ENCODE measurements at regions not wholly inside any gene's neighbourhood (a gene's known extent, or its start where the extent isn't known, plus 50 kb on each side); places are given as distances from the start of the nearest gene placed in this dataset.

GRCh38 chr1:10940451-10940804, 72.0 kb upstream of the TARDBP start:
- peaks cover 21% of the 10 kb centered on the region for H3K4me1 ChIP-seq (ENCODE audit: control insufficient read depth, insufficient read depth, low read length)
- intact Hi-C loops (cut with micrococcal nuclease; ENCODE audit: unreplicated experiment) (loop anchor here (2.0 to 5.0 kb wide), 2 partner anchors 248 to 434 kb away; no protein-coding TSS in a partner anchor), in situ Hi-C loops (cut with MboI) (loop anchor here (5.0 kb wide), 1 partner anchor 433 kb away; no protein-coding TSS in a partner anchor)
- H3K27me3 ChIP-seq (replicated peaks in 1 of 2; ENCODE audit: control insufficient read depth in 2 of 2, insufficient read depth in 2 of 2, low read length in 1 of 2) = peaks cover 4 to 8% of the 10 kb centered on the region in 2 experiments; a peak in 3 of 4 replicates
- RAD21 ChIA-PET (ENCODE audit: unreplicated experiment) = interaction anchor here (1.0 to 1.7 kb wide), 3 partner anchors 25 to 446 kb away, joined by 3 to 6 read pairs (median 5); no protein-coding TSS in a partner anchor
- POLR2A ChIA-PET = no interaction called here
- no peak overlapping the region for H3K4me3 ChIP-seq
- SMC1A ChIA-PET (ENCODE audit: uncharacterized antibody, unreplicated experiment) = interaction anchor here (0.7 to 1.4 kb wide), 4 partner anchors 17 to 426 kb away, joined by 3 to 5 read pairs (median 4); no protein-coding TSS in a partner anchor
- H3K36me3 ChIP-seq (ENCODE audit: control insufficient read depth in 2 of 2, insufficient read depth in 2 of 2, low read length in 1 of 2) = no peaks in the 10 kb centered on the region
- BruUV-seq (replicated peaks) = no TSS peak
- CTCF ChIA-PET = interaction anchor here (0.8 to 1.8 kb wide), 5 partner anchors 30 to 446 kb away, joined by 3 to 9 read pairs (median 4); no protein-coding TSS in a partner anchor
- DNase-seq (ENCODE audit: low read depth, low spot score) (no peak), ATAC-seq (no peak; the same call in 2 of the 3 replicates), FAIRE-seq (no peak)
- H2AFZ ChIP-seq (ENCODE audit: control insufficient read depth, low read depth, low read length) = no peak overlapping the region
- no peaks in the 10 kb centered on the region; the same call in 1 of the 2 replicates for H4K20me1 ChIP-seq (ENCODE audit: control insufficient read depth, insufficient read depth)
- H3K79me2 ChIP-seq (ENCODE audit: control insufficient read depth, insufficient read depth, low read length) = no peaks in the 10 kb centered on the region
- peak overlapping the region; percentile 18; the same call in 1 of the 2 replicates for H3K4me2 ChIP-seq (ENCODE audit: control insufficient read depth, insufficient read depth)
- TF ChIP-seq CHD4 (IDR thresholded peaks at IDR 0.05) (0 out of 2 replicates have a peak, but pooled peaks have one; percentile 24), NFIC (IDR thresholded peaks at IDR 0.05; ENCODE audit: low read depth, low read length) (no peak), EGR1 (IDR thresholded peaks at IDR 0.05; ENCODE audit: borderline replicate concordance in 1 of 2, low read depth in 2 of 2, low read length in 2 of 2) (no peak), IKZF1 (conservative IDR thresholded peaks at IDR 0.05) (peak; percentile 0; the same call in 1 of the 2 replicates), RELA (IDR thresholded peaks at IDR 0.05; ENCODE audit: borderline replicate concordance, partially characterized antibody) (no peak), EED (IDR thresholded peaks at IDR 0.05; ENCODE audit: low read depth) (0 out of 2 replicates have a peak, but pooled peaks have one; percentile 3), SMARCA5 (IDR thresholded peaks at IDR 0.05) (peak; percentile 60; the same call in 1 of the 2 replicates), CREM (IDR thresholded peaks at IDR 0.05; ENCODE audit: low read depth) (no peak)
- WGBS (ENCODE audit: insufficient coverage, insufficient replicate concordance, low lambda C conversion rate, missing lambda C conversion rate) = 73% methylated on average over 5 of the region's 5 CpGs
- no peak overlapping the region for H3K9ac ChIP-seq (ENCODE audit: control insufficient read depth, insufficient read depth, low read length)
- no peak overlapping the region for H3K27ac ChIP-seq (ENCODE audit: control insufficient read depth, insufficient read depth)
- H3K9me3 ChIP-seq (replicated peaks; ENCODE audit: control insufficient read depth, insufficient read depth, low read length) = no peaks in the 10 kb centered on the region

Measured in GM12878 (cell line).